ENCODE measurements at regions not wholly inside any gene's neighbourhood (a gene's known extent, or its start where the extent isn't known, plus 50 kb on each side); places are given as distances from the start of the nearest gene placed in this dataset.

DNA sequence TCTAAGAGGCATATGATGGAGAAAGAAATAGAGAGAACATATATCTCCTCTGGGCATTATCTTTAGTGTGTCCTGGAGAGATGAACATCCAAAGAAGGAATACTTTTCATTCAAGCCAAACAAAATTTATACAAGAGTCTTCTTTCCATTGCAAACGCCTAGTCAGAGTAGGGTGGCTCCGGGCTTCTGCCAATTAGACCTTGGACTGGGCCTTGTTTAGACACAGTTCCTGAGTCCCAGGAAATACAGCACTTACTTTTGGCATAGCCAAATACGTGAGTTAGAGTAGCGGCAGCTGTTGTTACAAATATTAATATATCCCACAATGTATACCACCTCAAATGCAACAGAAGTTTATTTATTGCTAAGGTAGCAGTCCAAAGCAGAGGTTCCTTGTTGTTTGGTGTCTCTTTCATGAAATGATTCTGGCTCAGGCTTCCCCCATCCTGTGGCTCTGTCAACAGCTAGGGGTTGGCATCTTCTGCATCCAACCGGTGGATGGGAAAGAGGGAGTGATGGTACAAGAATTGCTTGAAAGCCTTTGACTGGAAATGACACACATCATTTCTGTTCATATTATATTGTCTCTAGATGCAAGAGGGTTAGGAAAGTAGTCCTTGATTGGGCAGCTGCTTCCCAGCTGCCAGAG lies 148.0 kb upstream of the SPACA1 start:
- no peak overlapping the region for H3K4me3 Mint-ChIP-seq
- POLR2A ChIA-PET, result no interaction called here

DNA sequence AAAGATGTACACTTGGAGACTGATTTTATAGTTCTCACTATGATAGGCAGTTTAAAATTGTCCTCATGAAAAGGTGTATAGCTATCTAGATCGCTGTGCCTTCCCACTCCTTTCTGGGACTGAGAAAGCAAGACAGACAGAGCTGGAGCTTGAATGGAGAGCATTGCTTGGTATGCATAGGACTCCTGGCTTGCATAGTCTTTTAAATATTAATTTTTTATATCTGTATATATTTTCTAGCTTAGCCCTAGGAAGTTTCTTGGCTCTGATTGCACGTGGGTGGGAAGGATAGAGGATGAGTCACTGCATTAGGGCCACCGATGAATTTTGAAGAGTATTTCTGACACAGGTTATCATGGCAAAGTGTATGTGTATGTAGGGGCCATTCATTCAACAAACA lies 150.0 kb upstream of the SPACA1 start:
- H3K9me3 Mint-ChIP-seq, result no peaks in the 10 kb centered on the region
- peaks cover 7% of the 10 kb centered on the region for H3K27me3 Mint-ChIP-seq
- no peak overlapping the region for H3K27ac Mint-ChIP-seq
- H3K4me1 Mint-ChIP-seq, result no peaks in the 10 kb centered on the region
- DNase-seq, result no peak
- CTCF ChIA-PET, result no interaction called here
- H3K36me3 Mint-ChIP-seq (ENCODE audit: low read depth), result no peaks in the 10 kb centered on the region
- no peak overlapping the region for H3K4me3 Mint-ChIP-seq
- POLR2A ChIA-PET, result no interaction called here

More for the DNA sequence above, 148.0 kb upstream of the SPACA1 start:
- H3K36me3 Mint-ChIP-seq (ENCODE audit: low read depth), result no peaks in the 10 kb centered on the region
- CTCF ChIA-PET, result no interaction called here
- no peaks in the 10 kb centered on the region for H3K9me3 Mint-ChIP-seq
- H3K27me3 Mint-ChIP-seq, result peaks cover 9% of the 10 kb centered on the region
- no peak for DNase-seq
- H3K27ac Mint-ChIP-seq, result no peak overlapping the region
- H3K4me1 Mint-ChIP-seq, result no peaks in the 10 kb centered on the region

- CTCF ChIA-PET, result interaction anchor here (1.1 kb wide), 1 partner anchor 12 kb away, joined by 3 read pairs; no protein-coding TSS in a partner anchor
- Mint-ChIP-seq H3K27ac (no peak overlapping the region), H3K27me3 (peaks cover 5% of the 10 kb centered on the region), H3K36me3 (ENCODE audit: low read depth) (no peaks in the 10 kb centered on the region), H3K9me3 (no peaks in the 10 kb centered on the region), H3K4me1 (no peaks in the 10 kb centered on the region), H3K4me3 (no peak overlapping the region)
- no peak for DNase-seq
- POLR2A ChIA-PET, result no interaction called here
Measured at GRCh38 chr6:87897013-87897412, 150.6 kb upstream of the SPACA1 start.

DNA sequence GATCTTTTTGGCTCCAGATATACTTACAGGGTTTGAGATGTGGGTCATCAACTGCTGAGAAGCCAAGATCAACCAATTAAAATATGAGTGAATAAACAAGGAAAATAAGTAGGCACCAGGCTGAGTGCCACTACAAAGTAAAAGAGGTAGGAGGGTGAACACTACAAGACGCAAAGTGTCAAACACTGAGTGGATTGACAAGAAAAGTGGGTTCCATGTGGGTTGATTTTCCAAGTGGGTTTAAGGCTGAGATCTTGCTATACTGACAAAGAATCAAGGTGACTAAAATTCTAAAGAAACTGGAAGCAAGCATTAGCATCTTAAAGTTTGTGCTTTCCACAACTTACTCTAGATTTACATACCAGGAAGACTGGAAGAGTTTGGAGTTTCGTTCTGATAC lies 160.4 kb upstream of the SPACA1 start:
- POLR2A ChIA-PET, result no interaction called here
- H3K27ac Mint-ChIP-seq, result no peak overlapping the region
- H3K36me3 Mint-ChIP-seq (ENCODE audit: low read depth), result no peaks in the 10 kb centered on the region
- peaks cover 7% of the 10 kb centered on the region for H3K27me3 Mint-ChIP-seq
- CTCF ChIA-PET, result no interaction called here
- H3K9me3 Mint-ChIP-seq, result no peaks in the 10 kb centered on the region
- no peak overlapping the region for H3K4me3 Mint-ChIP-seq
- no peaks in the 10 kb centered on the region for H3K4me1 Mint-ChIP-seq
- DNase-seq, result no peak

DNA sequence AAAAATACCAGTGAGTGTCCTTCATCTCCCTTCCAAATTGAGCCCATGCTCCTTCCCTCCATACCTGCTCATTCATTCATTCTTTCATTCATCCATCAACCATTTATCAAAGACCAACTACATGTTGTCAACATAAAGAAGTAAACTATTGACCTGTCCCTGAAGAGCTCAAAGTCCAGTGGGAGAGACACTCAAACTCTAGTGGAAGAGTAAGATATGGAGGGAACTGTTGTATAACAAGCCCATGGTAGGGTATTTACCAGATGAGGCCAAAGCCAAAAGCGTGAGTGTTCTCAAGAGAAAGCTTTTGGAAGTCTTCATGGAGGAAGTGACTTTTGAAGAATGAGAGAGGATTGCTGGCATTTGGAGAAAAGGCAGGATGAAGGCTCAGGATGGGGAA lies 163.4 kb upstream of the SPACA1 start:
- Mint-ChIP-seq H3K4me3 (no peak overlapping the region), H3K36me3 (ENCODE audit: low read depth) (no peaks in the 10 kb centered on the region), H3K27ac (no peak overlapping the region), H3K4me1 (no peaks in the 10 kb centered on the region), H3K9me3 (peaks cover 2% of the 10 kb centered on the region), H3K27me3 (peaks cover 8% of the 10 kb centered on the region)
- ChIA-PET CTCF (no interaction called here), POLR2A (no interaction called here)
- no peak for DNase-seq

DNA sequence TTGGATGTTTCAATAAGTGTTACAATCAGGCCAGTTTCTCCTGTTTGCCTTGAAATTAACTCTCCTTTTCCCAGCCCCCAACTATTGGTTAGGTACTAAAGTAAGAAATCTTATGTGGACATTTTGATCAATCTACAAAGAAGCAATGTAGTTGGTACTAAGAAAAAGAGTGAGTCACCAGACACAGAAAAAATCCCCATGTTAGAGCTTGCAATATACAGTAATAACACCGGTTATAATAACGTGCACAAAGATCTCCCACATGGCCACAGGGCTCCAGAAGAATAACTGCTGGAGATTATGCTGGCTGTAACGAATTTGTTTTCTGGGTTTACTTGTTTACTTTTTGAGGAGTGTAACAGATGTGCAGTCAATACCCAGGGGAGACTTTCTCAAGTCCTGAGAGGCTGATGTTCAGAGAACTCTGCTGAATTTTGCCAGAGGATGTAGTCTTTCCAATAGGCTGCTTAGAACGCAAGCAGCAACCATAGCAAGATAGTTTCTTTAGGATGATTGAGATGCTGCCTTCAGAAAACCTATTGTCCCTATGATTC lies 166.2 kb upstream of the SPACA1 start:
- no peak for DNase-seq
- Mint-ChIP-seq H3K4me3 (no peak overlapping the region), H3K4me1 (no peaks in the 10 kb centered on the region), H3K36me3 (ENCODE audit: low read depth) (no peaks in the 10 kb centered on the region), H3K9me3 (peaks cover 2% of the 10 kb centered on the region), H3K27ac (no peak overlapping the region), H3K27me3 (peaks cover 19% of the 10 kb centered on the region)
- ChIA-PET POLR2A (no interaction called here), CTCF (interaction anchor here (0.7 kb wide), 1 partner anchor 17 kb away, joined by 3 read pairs; no protein-coding TSS in a partner anchor)

GRCh38 chr6:87879132-87879861 lies 168.3 kb upstream of the SPACA1 start:
- H3K9me3 Mint-ChIP-seq, result peaks cover 2% of the 10 kb centered on the region
- H3K4me1 Mint-ChIP-seq, result no peaks in the 10 kb centered on the region
- H3K27ac Mint-ChIP-seq, result no peak overlapping the region
- H3K4me3 Mint-ChIP-seq, result no peak overlapping the region
- peaks cover 30% of the 10 kb centered on the region for H3K27me3 Mint-ChIP-seq
- POLR2A ChIA-PET, result no interaction called here
- no peaks in the 10 kb centered on the region for H3K36me3 Mint-ChIP-seq (ENCODE audit: low read depth)
- CTCF ChIA-PET, result no interaction called here
- no peak for DNase-seq

DNA sequence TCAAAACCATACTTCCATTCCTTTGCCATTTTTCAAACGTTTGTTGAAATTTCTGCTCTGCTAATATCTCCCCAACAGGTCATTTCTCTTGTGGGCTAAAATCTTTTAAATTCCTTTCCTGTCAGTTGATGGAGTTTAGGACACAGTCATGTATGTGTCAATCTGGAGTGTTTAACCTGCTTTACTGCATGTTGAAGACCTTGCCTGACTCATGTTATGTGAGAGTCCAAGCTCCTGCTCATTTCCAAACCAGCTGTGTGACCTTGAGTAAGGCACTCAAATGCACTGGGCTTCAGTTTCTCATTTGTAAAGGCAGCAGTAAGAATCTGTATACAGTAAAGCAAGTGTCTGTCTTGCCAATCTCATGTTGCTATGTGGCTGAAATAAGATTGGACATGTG lies 171.9 kb upstream of the SPACA1 start:
- ChIA-PET POLR2A (no interaction called here), CTCF (interaction anchor here (0.5 kb wide), 1 partner anchor 126 kb away, joined by 3 read pairs; no protein-coding TSS in a partner anchor)
- Mint-ChIP-seq H3K4me1 (no peaks in the 10 kb centered on the region), H3K27ac (no peak overlapping the region), H3K36me3 (ENCODE audit: low read depth) (no peaks in the 10 kb centered on the region), H3K9me3 (no peaks in the 10 kb centered on the region), H3K27me3 (peaks cover 29% of the 10 kb centered on the region), H3K4me3 (no peak overlapping the region)
- no peak for DNase-seq

- no peaks in the 10 kb centered on the region for H3K36me3 Mint-ChIP-seq (ENCODE audit: low read depth)
- peaks cover 29% of the 10 kb centered on the region for H3K27me3 Mint-ChIP-seq
- H3K9me3 Mint-ChIP-seq, result no peaks in the 10 kb centered on the region
- POLR2A ChIA-PET, result no interaction called here
- CTCF ChIA-PET, result no interaction called here
- no peak for DNase-seq
- H3K4me1 Mint-ChIP-seq, result no peaks in the 10 kb centered on the region
- H3K4me3 Mint-ChIP-seq, result no peak overlapping the region
- no peak overlapping the region for H3K27ac Mint-ChIP-seq
Measured at GRCh38 chr6:87873556-87873955, 171.5 kb upstream of the AKIRIN2 start.

DNA sequence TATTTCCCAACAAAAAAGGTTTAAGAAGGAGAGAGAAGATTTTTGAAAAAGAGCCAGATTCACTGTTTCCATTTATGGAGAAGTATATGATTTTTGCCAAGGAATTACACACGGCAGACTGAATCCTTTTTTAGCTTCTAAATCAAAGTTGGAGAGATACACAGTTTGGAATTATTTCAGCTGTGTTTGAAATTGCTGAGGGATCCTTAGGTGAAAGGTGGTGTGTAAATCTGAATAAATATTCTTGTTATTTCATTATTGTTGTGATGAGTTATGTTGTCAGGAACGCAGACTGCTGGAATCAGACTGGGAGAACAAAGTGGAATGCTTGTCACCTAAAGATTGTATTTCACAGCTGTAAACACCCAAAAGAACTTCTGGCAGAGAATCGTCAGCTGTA lies 168.5 kb upstream of the AKIRIN2 start:
- H3K4me1 Mint-ChIP-seq, result no peaks in the 10 kb centered on the region
- H3K36me3 Mint-ChIP-seq (ENCODE audit: low read depth), result no peaks in the 10 kb centered on the region
- DNase-seq, result no peak
- H3K27ac Mint-ChIP-seq, result no peak overlapping the region
- POLR2A ChIA-PET, result no interaction called here
- H3K27me3 Mint-ChIP-seq, result peaks cover 13% of the 10 kb centered on the region
- CTCF ChIA-PET, result interaction anchor here (0.6 kb wide), 1 partner anchor 226 kb away, joined by 3 read pairs; no protein-coding TSS in a partner anchor
- H3K4me3 Mint-ChIP-seq, result no peak overlapping the region
- H3K9me3 Mint-ChIP-seq, result no peaks in the 10 kb centered on the region

DNA sequence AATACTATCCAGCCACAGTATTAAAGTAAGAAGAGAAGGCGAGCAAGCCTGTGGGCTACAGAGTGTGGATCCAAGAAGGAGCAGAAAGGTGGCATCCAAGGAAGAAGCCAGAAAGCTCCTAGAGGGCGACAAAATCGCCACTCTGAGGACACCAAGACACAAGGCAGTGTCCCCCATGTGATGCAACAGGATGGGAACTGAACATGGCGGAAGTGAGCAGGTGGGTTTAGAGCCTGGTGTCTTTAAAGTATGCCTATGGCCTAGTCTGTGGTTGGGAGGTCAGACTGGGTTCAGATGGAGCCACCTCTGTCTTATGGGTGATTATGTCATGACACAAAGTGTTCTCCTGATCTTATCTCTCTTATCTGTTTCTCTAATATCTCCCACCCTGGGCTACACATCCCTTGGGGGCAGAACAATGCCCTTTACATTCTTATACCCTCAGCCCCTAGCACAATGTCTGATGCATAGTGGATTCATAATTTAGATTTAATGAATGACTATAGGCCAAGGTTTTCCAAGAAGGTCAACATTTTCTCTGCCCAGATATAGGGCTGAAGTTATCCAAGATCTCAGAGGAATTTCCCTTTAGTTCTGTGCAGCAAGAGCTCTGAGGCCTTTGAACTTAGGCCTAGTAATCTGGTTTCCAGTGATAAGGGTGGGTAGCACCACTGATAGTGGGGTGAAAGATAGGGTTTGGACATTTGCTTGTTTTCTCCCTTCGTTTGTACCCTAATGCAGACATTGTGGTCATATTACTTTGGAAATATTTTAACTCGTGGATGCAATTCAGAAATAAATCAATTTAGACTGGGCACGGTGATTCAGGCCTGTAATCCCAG lies 167.3 kb upstream of the AKIRIN2 start:
- Mint-ChIP-seq H3K36me3 (ENCODE audit: low read depth) (no peaks in the 10 kb centered on the region), H3K4me3 (no peak overlapping the region), H3K4me1 (no peaks in the 10 kb centered on the region), H3K9me3 (no peaks in the 10 kb centered on the region), H3K27ac (no peak overlapping the region), H3K27me3 (peaks cover 7% of the 10 kb centered on the region)
- no peak for DNase-seq
- POLR2A ChIA-PET, result no interaction called here
- CTCF ChIA-PET, result no interaction called here

GRCh38 chr6:87860902-87861301 lies 158.9 kb upstream of the AKIRIN2 start:
- ChIA-PET POLR2A (no interaction called here), CTCF (no interaction called here)
- H3K36me3 Mint-ChIP-seq (ENCODE audit: low read depth), result no peaks in the 10 kb centered on the region
- no peaks in the 10 kb centered on the region for H3K9me3 Mint-ChIP-seq
- no peak for DNase-seq
- H3K4me1 Mint-ChIP-seq, result no peaks in the 10 kb centered on the region
- H3K4me3 Mint-ChIP-seq, result no peak overlapping the region
- peaks cover 4% of the 10 kb centered on the region for H3K27me3 Mint-ChIP-seq
- H3K27ac Mint-ChIP-seq, result no peak overlapping the region

GRCh38 chr6:87858440-87858839 lies 156.4 kb upstream of the AKIRIN2 start:
- H3K9me3 Mint-ChIP-seq, result no peaks in the 10 kb centered on the region
- no peak overlapping the region for H3K27ac Mint-ChIP-seq
- no peaks in the 10 kb centered on the region for H3K27me3 Mint-ChIP-seq
- H3K4me1 Mint-ChIP-seq, result no peaks in the 10 kb centered on the region
- DNase-seq, result no peak
- H3K4me3 Mint-ChIP-seq, result no peak overlapping the region
- POLR2A ChIA-PET, result no interaction called here
- CTCF ChIA-PET, result no interaction called here
- no peaks in the 10 kb centered on the region for H3K36me3 Mint-ChIP-seq (ENCODE audit: low read depth)

Measured in activated CD4-positive, alpha-beta T cell treated with anti-CD3 and anti-CD28 coated beads, Interleukin-2, amount 10 ng/mL, durations not matched to agents 7 days and 5 days (primary cell).